ENCODE measurements at regions not wholly inside any gene's neighbourhood (a gene's known extent, or its start where the extent isn't known, plus 50 kb on each side); places are given as distances from the start of the nearest gene placed in this dataset.
"Not testable (repeated sequence)": the region's sequence is repeated elsewhere in the genome, so short reads cannot be mapped to it uniquely, and the experiment has no call there.

DNA sequence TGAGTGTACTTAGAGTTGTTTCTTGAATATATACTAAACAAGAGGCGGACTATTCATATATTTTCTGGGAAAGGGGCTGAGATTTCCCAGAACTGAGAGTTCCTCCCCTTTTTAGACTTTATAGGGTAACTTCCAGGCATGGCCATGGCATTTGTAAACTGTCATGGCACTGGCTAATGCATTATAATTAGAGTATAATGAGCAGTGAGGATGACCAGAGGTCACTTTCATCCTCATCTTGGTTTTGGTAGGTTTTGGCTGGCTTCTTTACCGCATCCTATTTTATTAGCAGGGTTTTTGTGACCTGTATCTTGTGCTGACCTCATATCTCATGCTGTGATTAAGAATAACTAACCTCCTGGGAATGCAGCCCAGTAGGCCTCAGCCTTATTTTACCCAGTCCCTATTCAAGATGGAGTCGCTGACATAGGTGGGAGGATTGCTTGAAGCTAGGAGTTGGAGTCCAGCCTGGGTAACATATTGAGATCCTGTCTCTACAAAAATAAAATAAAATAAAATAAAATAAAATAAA is 91.4 kb downstream of the MOBP start:
- no peak for DNase-seq (ENCODE audit: low read depth in 4 of 4, low spot score in 1 of 4)

DNA sequence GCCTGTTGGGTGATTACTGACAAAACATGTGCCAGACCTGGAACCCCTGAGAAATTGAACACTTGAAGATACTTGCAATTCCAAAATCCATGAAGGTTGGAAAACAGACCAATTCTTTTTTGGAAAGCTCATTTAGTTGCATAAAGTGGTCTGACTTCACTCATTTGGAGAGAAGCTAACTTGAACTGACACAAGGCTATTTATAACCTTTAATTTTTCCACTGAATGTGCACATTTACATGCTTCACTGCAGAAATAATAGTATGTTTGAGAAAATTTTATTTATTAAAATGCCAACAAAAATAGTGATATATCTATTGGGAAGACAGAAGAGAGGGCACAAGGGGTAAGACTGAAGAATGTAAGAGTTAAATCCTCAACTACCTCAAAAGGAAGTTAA is 92.1 kb downstream of the MOBP start:
- no peak for DNase-seq (ENCODE audit: low read depth in 4 of 4, low spot score in 1 of 4)

DNA sequence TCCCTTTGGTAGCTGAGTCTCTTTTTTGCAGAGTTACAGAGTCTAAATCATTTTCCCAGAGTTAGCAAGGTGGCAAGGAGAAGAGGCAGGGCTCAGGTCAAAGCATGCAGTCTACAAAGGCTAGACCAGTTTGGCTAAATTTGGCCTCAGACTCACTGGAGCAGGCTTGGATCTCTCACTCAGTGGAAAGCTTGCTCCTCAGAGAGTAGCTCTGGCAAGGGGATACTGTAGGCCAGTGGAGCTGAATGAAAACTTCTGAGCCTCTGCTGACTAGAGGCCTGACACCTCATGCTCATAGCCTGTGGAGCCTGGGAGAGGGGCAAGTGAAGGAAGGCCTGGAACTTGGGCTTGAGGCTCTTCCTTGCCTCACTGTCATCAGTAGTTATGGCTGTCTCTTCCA is 101.0 kb downstream of the MOBP start:
- DNase-seq (ENCODE audit: low read depth in 4 of 4, low spot score in 1 of 4) = no peak

DNA sequence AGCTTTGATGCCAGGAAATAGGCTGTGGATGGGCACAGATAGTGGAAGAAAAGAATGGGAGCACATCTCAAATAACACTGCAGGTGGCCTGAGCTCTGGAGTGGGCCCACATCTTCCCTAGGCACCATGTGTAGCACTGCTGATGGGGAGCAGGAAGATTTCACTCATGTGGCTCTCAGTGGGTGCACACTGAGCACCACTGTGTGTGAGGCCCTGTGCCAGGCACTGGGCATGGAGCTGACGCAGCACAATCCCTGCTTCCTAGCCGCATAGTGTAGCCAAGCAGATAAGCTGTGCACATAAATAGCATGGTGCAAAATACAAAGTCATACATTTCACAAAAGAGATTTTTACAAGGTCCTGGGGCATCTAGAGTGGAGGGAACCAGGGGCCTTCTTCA is 101.6 kb downstream of the MOBP start:
- DNase-seq (ENCODE audit: low read depth in 4 of 4, low spot score in 1 of 4) = no peak

DNA sequence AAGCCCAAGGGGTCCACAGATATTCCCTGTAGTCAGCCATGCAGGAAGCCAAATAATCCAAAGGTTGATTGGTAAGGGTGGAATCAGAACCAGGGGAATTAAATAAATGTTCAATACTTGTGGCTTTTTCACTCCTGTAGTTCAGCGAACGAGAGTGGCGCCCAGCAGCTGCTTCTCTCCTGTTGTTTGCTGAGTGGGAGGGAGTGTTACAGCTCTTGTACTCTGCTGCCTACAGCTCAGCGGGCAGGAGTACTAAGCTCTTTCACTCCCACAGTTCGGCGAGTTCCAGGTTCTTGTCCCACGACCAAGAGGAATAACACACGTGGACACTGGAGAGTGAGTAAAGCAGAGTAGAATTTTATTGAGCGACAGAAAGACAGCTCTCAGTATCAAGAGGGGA is 105.9 kb downstream of the MOBP start:
- DNase-seq (ENCODE audit: low read depth in 4 of 4, low spot score in 1 of 4) = no peak

DNA sequence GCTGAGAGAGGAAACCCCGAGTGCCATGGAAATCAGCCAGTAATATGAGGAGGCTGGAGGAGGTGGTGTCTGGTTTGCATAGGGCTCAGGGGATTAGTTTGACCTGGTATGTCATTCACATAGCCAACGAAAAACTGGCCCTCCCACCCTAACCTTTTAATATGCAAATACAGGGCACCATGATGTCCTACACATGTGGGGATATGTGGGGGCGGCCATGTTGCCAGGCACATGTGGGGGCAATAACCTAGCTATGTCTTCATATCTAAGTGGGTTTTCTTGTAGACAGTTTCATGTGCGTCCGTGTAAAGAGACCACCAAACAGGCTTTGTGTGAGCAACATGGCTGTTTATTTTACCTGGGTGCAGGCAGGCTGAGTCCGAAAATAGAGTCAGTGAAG is 110.1 kb downstream of the MOBP start:
- no peak for DNase-seq (ENCODE audit: low read depth in 4 of 4, low spot score in 1 of 4)

DNA sequence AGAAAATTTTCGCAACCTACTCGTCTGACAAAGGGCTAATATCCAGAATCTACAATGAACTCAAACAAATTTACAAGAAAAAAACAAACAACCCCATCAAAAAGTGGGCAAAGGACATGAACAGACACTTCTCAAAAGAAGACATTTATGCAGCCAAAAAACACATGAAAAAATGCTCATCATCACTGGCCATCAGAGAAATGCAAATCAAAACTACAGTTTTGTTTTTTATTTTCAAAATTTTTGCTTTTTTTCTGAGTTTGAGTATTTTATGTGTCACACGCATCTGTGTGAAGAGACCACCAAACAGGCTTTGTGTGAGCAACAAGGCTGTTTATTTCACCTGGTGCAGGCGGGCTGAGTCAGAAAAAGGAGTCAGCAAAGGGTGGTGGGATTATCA is 118.7 kb downstream of the MOBP start:
- not testable (repeated sequence) for DNase-seq (ENCODE audit: low read depth in 4 of 4, low spot score in 1 of 4)

DNA sequence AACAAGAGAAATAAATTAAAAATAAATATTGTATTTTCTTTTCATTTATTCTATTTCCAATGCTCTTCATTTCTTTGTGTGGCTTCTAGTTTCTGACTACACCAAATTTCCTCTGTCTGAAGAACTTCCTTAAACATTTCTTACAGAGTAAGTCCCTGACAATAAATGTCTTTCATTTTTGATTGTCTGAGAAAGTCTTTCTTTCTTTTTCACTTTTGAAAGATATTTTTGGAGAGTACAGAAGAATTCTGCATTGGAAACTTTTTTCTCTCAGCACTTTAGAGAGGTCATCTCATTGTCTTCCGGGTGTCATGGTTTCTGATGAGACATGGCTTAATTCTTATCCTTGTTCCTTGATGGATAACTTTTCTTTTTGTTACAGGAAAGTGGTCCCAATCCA is 119.6 kb downstream of the MOBP start:
- DNase-seq (ENCODE audit: low read depth in 4 of 4, low spot score in 1 of 4) = no peak

DNA sequence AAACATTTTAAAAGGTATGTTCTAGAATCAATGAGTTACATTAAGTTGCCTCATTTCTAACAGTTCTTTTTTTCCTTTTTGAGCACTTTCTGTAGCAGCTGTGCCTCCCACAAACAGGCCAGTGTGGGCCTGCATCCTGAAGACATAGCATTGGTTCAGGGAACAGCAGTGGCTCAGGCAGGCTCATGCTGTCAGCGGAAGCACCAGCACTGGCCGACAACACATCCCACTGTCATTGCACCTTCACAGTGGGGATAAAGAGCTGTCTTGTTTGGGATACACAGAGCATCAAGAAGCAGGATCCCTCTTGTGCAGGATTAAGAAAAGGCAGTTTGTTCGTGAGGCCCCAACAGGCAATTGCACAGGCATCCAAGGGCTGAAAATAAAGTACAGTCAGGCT is 123.3 kb downstream of the MOBP start:
- no peak for DNase-seq (ENCODE audit: low read depth in 4 of 4, low spot score in 1 of 4)

DNA sequence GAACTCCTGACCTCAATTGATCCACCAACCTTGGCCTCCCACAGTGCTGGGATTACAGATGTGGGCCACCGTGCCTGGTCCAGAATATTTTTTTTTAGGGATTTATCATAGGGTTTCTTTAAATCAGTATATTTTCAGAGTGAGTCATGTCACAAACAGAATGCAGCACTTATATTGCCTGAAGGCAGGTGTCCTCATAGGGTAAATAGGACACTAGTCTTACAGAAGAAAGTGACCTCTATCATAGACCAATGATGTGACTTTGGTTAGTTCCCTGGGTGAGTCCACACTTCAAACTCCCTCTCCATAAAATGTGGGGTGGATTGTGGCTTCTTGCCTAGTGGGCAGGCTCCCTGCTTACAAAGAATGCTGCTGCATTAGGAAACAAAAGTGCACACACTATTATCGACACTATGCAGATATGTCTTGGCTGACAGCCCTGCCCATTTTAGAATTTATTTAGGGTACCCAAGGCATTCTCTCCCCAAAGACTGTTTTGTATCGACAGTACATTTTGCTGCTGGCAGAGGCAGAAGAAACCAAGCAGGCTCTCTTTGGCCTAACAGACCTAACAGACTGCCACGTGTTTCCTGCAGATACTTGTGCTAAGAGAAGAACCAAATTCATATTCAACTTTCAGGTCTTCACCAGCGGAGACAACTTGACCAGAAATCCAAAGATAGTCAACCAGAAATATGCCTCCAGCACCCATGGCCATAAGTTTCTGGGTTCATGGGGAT is 125.0 kb downstream of the MOBP start:
- DNase-seq (ENCODE audit: low read depth in 4 of 4, low spot score in 1 of 4) = no peak

DNA sequence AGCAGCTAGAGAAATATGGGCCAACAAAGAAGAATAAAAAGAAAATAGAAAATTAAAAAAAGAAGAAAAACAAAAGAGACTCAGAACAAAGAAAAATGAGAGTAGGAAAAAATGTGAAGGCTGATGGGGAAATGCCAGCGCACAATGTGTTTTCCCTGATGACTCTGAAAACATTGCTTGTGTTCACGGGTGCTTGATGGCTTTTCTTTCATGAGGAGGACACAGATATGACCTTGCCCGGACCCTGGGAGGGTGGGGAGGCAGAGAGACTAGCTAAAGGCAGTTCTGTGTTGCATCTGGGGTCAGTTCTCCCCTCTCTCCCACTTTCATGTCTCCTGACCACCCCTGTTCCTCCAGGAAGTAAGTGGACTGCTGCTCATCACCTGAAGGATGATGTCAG is 125.9 kb downstream of the MOBP start:
- DNase-seq (ENCODE audit: low read depth in 4 of 4, low spot score in 1 of 4) = no peak

DNA sequence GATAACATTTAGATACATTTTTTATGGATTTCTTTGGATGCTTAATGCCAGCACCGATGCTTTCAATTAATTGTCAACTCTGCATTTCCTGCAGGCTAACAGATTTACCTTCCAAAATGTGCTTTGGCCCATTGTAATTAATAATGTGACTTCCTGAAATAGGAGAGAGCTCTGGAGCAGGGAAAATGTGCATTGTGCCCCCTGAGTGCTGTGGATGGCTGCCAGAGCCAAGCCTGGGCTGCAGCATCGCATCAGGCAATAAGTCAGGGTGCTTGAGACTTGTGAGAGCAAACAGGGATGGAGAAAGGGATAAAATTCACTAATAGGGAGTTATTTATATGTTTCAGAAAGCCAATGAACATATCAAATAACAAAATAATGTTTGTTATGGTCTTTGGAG is 133.8 kb downstream of the MOBP start:
- DNase-seq (ENCODE audit: low read depth in 4 of 4, low spot score in 1 of 4) = no peak

DNA sequence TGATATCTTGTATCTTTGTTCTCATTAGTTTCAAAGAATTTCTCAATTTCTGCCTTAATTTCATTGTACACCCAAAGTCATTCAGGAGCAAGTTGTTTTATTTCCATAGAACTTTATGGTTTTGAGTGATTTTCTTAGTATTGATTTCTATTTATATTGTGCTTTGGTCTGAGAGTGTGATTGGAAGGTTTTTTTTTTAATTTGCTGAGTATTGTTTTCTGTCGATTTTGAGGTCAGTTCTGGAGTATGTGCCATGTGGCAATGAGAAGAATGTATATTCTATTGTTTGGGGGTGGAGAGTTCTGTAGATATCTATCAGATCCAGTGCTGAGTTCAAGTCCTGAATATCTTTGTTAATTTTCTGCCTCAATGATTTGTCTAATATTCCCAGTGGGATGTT is 138.4 kb downstream of the MOBP start:
- no peak for DNase-seq (ENCODE audit: low read depth in 4 of 4, low spot score in 1 of 4)

DNA sequence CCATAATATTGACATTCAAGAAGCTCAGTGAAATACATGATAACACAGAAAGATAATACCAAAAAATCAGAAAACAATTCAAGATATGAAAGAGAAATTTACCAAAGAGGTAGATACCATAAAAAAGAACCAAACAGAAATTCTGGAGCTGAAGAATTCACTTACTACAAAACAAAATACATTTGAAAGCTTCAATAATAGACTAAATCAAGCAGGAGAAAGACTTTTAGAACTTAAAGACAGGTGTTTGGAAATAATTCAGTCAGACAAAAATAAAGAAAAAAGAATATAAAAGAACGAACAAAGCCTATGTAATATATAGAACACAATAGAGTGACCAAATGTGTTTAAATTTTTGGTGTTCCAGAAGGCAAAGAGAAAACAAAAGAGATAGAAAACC is 158.7 kb downstream of the MOBP start:
- DNase-seq (ENCODE audit: low read depth in 4 of 4, low spot score in 1 of 4) = no peak

DNA sequence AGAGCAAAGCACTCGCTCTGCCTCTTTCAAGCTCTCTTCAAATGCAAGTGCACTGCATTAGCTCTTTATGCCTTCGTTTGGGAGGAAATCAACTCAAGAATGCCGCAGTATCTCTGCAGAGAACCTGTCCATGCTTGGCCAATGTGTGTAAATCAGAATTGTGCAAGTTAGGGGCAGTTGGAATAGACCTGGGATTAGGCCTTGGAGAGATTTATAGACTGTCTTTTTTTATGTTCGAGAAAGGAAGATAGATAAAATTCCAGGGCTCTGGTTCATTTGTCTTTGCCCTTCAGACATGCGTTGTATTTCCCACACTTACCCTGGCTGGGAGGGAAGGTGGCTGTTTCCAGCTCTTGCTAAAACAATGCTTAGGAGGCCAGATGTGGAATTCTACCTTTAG is 163.7 kb downstream of the MOBP start:
- no peak for DNase-seq (ENCODE audit: low read depth in 4 of 4, low spot score in 1 of 4)

DNA sequence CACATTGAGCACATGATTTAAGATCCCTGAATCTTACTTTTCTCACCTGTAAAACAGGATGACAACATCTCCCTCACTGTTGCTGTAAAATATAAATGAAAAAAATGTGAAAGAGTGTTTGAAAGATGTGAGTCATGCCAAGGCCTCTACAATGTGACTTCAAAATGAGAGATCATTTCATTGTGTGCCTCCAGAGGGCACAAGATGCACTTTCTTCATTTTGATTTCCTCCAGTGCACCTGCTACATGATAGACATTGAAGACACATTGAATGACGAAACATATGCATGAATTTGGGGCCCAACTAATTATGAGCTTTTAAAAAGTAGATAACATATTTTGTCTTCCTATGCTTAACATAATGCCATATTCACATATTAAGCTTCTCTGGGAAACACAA is 170.3 kb downstream of the MOBP start:
- DNase-seq (ENCODE audit: low read depth in 4 of 4, low spot score in 1 of 4) = no peak

DNA sequence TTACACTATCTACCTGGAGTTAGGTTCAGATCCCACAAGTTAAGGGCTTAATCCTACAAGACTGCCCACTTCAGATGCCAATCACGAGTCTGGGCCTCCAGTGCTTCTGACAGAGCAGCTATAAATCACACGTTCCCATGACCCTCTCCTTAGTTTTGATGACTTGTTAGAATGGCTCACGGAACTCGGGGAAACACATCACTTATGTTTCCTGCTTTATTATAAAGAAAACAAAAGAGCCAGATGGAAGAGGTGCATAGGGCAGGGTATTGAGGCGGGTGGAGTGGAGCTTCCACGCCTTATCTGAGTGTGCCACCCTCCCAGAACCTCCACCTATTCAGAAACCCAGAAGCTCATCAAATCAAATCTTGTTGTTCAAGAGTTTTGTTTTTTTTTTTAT is 170.8 kb downstream of the MOBP start:
- no peak for DNase-seq (ENCODE audit: low read depth in 4 of 4, low spot score in 1 of 4)

DNA sequence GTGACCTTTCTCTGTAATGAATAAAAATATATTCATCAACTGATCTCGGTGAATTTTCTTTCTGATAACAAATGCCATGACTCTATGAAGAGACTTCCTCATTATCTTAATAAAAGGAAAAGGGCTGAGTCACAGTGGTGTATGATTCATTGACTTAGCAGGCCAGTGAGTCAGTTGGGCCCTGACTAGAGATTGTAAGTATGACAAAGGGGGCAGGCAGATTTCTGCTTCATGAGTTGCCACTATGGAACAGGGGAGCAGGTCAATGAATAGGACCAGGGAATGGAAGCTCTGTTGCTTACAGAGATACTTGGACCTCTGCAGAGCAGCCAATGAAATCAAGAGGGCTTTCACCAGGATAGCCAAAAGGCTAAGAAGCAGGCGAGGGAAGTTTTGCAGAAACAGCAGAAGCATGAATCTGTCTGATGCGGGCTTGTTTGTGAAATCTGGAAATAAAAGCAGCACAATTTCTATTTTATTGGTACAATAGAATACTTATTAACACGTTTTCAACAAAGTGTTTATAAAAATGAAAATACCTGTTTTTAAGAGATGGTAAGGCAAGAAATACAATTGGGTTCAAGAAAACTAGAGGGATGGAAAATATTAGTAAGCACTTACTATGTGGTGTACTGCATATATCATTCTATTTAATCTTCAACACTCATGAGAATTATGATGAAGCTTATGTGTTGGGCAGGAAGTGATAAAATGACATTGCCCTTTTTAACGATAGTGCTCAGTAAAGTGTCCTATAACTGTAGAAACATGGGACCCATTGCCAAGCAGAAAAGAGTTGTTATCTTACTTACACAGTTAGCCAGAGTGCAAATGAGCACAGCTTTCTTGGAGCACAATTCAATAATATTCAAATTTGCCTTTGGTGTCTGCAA is 169.8 kb upstream of the MYRIP start:
- peak in 1 of 4 experiments; percentile 3 for DNase-seq (ENCODE audit: low read depth in 4 of 4, low spot score in 1 of 4)

DNA sequence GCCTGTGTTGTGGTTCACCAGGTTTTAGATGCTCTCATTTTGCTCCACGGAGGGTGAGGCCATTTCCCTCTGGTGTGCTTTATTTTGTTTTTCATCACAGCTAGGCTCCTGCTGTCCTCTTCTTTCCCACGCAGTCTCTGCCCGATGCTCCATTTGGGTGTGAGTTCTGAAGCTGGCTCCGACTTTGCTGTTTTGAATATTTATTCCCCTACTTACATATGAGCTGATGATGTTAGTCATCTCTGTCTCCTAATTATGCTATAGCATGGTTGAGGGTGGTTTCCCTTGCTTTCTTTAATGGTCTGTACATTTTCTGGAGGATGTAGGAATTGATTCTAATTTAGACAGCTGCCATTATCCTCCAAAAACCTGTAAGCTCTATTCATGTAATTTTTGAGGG is 168.1 kb upstream of the MYRIP start:
- no peak for DNase-seq (ENCODE audit: low read depth in 4 of 4, low spot score in 1 of 4)

DNA sequence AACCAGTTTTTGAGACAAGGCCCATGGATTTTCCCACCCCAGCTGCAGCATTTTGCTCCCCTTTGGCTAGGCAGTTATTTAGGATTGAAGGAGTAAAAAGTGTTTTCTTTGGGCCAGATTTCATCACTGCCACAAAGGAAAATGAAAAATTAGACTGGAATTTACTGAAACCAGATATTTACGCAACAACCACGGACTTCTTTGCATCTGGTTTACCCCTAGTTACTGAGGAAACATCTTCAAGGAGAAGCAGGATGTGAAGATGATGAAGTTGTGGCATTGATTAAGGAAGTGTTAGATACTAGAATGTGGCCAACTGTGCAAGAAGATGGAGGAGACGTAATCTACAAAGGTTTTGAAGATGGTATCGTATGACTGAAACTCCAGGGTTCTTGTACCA is 165.2 kb upstream of the MYRIP start:
- DNase-seq (ENCODE audit: low read depth in 4 of 4, low spot score in 1 of 4) = no peak

DNA sequence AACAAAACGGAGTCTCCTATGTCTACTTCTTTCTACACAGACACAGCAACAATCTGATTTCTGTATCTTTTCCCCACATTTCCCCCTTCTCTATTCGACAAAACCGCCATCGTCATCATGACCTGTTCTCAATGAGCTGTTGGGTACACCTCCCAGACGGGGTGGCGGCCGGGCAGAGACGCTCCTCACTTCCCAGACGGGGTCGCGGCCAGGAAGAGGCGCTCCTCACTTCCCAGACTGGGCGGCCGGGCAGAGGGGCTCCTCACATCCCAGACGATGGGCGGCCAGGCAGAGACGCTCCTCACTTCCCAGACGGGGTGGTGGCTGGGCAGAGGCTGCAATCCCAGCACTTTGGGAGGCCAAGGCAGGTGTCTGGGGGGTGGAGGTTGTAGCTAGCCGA is 158.2 kb upstream of the MYRIP start:
- not testable (repeated sequence) for DNase-seq (ENCODE audit: low read depth in 4 of 4, low spot score in 1 of 4)

DNA sequence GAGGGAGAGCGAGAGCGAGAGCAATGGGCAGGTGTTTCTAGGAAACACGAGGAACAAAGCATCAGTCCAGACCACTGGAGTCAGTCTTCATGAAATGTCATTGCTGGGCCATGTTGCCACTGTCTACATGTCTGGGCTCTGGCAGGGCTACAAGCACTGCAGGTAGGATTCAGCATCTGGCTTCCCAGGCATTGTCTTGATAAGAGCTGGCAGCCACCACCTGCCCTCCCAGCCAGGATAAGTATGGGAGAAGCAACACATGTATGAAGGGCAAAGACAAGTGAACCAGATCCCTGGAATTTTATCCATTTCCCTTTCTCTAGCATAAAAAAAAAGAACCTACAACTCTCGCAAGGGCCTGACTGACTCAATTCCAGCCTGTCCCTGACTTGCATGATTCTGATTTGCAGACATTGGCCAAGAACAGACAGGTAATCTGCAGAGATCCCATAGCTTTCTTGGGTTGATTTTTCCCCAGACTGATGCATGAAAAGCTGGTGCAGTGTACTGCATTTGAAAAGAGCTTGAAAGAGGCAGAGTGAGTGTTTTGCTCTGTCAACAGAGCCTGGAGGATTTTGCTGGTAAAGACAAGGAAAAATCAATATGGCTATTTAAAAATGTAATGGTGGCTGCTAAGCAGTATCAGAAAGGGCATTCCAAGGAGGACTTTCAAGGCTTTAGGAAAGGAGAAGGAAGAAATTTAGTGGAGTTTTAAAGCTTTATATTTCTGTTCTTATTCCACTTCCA is 157.2 kb upstream of the MYRIP start:
- no peak for DNase-seq (ENCODE audit: low read depth in 4 of 4, low spot score in 1 of 4)
